T-helper 2 cell treated with Interferon-gamma antibody and Interleukin-4, amounts not matched to agents 5 μg/mL and 100 μg/mL, for 36 hours (primary cell): ENCODE measurements at regions not wholly inside any gene's neighbourhood (a gene's known extent, or its start where the extent isn't known, plus 50 kb on each side); places are given as distances from the start of the nearest gene placed in this dataset.

ENCODE experiments used
- DNase-seq: peaks from one replicate; pipeline ENCODE4 v3.0.0; 2021; ENCODE audit warnings: low spot score
- H3K27ac Mint-ChIP-seq: one replicate; pipeline ENCODE4 v1.8.0; 2021; ENCODE audit warnings: mild to moderate bottlenecking, mixed read lengths
- H3K27me3 Mint-ChIP-seq: one replicate; pipeline ENCODE4 v1.8.0; 2021; ENCODE audit warnings: low read depth, mixed read lengths
- H3K36me3 Mint-ChIP-seq: one replicate; pipeline ENCODE4 v1.8.0; 2021; ENCODE audit warnings: low read depth, mixed read lengths
- H3K4me1 Mint-ChIP-seq: one replicate; pipeline ENCODE4 v1.8.0; 2021; ENCODE audit warnings: low read depth, mixed read lengths
- H3K4me3 Mint-ChIP-seq: one replicate; pipeline ENCODE4 v1.8.0; 2022; ENCODE audit warnings: mild to moderate bottlenecking, moderate library complexity, mixed read lengths
- H3K9me3 Mint-ChIP-seq: one replicate; pipeline ENCODE4 v1.8.0; 2021; ENCODE audit warnings: mixed read lengths

DNA sequence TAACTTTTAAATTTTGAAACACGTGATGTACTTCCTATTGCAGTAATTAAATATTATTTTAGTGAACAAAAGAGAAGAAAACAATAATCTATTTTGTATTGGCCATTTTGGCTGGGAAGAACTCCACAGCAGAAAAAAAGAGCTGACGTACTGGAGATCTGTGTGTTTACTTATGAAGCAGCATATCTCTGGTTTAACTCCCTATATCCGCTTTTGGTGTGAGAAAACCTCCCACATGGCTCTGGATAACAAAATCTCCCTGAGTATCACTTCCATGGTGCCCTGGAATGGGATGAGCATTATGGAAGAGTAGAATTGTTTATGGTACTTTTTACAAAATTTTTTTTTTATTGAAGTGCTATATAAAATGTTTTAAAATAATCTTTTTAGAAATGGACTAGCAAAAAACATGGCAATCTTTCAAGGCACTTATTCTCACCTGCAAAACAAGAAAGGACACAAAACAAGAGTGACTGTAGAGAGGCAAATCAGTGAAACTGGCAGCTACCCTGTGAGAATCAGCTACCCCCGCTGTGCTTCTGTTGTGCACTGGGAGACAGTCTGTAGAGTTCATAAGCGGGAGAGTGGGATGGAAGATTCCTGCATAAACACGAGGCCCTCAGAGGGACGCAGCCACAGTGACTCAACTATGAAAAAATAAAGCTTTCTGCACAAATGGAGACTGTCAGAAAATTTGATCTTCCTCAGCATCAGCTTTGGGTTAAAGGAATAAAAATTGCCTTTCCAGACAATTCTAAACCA, 762.2 kb upstream of the HS6ST1 start:
- no peaks in the 10 kb centered on the region for H3K4me1 Mint-ChIP-seq
- no peaks in the 10 kb centered on the region for H3K9me3 Mint-ChIP-seq
- H3K27ac Mint-ChIP-seq: no peak overlapping the region
- no peak for DNase-seq
- H3K36me3 Mint-ChIP-seq: no peaks in the 10 kb centered on the region
- peaks cover 5% of the 10 kb centered on the region for H3K27me3 Mint-ChIP-seq
- H3K4me3 Mint-ChIP-seq: no peak overlapping the region

DNA sequence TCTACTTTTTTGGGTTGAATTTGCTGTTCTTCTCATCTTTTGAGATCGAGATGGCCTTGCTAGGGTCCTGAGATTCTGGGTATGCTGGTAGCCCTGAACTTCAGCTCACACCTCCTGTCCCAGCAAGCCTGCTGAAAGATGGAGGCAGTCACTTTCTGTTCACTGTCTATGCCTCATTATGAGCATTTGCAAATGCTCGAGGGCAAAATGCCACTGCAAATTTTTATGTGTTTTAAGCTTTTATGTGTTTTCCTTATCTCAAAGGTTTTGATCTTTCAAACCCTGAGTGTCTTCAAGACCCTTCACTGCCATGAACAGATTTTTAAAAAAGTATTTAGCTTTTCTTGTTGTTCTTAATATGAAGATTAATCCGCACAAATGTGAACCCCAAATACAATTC, 766.7 kb upstream of the HS6ST1 start:
- Mint-ChIP-seq H3K4me1 (no peaks in the 10 kb centered on the region), H3K27ac (no peak overlapping the region), H3K9me3 (no peaks in the 10 kb centered on the region), H3K27me3 (peaks cover 10% of the 10 kb centered on the region), H3K4me3 (no peak overlapping the region), H3K36me3 (no peaks in the 10 kb centered on the region)
- no peak for DNase-seq

DNA sequence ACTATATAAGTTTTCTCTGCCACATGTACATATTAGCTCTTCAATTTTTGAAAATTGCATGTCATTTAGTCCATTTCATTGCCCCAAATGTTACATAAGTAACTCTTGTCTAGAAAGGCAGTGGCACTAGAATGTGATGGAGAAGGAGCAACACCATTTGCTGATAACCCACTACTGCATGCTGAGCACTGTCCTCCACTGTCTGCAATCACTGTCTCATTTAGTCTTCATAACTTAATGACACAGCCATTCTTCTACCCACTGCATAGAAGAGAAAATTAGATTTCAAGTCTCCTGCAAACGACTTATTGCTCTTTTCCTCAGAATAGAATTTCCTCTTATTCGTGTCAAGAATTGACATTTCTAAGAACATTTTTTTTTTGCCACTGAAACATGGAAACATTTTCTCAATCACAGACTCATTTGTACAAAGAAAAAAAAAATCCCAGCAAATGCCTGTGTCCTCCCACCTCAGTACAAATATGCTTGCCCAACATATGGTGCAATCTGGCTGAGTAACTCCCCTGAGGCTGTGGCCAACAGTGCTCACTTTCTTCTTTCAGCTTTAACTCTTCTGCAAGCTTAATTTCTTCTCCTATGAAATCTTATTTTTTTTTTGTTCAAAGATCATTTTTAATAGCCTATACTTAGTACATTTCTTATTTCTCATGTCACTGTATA, 768.6 kb upstream of the HS6ST1 start:
- no peak for DNase-seq
- Mint-ChIP-seq H3K4me1 (no peaks in the 10 kb centered on the region), H3K27ac (no peak overlapping the region), H3K36me3 (no peaks in the 10 kb centered on the region), H3K4me3 (no peak overlapping the region), H3K27me3 (peaks cover 10% of the 10 kb centered on the region), H3K9me3 (no peaks in the 10 kb centered on the region)

DNA sequence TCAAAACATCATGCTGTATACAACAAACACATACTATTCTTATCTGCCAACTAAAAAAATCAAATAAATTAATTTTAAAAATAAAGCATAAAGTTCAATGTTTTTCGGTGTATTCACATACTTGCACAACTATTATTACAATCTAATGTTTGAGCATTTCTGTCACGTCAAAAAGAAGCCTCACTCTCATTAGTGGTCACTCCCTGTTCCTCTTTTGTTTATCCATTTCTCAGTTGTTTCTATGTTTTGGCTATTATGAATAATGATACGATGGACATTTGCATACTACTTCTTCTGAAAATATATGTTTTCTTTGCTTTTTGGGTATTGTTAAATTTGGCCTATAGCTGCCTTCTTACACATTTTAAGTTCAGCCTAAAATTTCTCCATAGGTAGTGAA, 773.0 kb upstream of the HS6ST1 start:
- no peaks in the 10 kb centered on the region for H3K4me1 Mint-ChIP-seq
- no peaks in the 10 kb centered on the region for H3K36me3 Mint-ChIP-seq
- no peaks in the 10 kb centered on the region for H3K9me3 Mint-ChIP-seq
- no peak for DNase-seq
- no peak overlapping the region for H3K4me3 Mint-ChIP-seq
- H3K27ac Mint-ChIP-seq: no peak overlapping the region
- peaks cover 6% of the 10 kb centered on the region for H3K27me3 Mint-ChIP-seq

DNA sequence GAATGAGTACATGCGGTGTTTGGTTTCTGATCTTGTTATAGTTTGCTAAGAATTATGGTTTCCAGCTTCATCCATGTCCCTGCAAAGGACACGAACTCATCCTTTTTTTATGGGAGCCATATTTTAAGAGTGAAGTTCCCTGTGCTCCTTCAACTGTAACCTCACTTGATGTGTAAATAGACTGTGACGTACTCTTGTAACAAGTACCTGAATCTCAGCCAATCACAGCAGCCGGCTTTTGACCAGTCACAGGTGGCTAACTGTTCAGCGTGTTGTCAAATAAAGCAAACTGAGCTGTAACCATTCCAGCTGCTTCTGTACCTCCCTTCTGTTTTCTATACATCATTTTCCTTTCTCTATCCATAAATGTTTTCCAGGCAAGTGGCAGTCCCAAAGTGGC, 774.3 kb upstream of the HS6ST1 start:
- Mint-ChIP-seq H3K4me3 (no peak overlapping the region), H3K9me3 (no peaks in the 10 kb centered on the region), H3K27me3 (no peaks in the 10 kb centered on the region), H3K27ac (no peak overlapping the region), H3K4me1 (no peaks in the 10 kb centered on the region), H3K36me3 (no peaks in the 10 kb centered on the region)
- no peak for DNase-seq

DNA sequence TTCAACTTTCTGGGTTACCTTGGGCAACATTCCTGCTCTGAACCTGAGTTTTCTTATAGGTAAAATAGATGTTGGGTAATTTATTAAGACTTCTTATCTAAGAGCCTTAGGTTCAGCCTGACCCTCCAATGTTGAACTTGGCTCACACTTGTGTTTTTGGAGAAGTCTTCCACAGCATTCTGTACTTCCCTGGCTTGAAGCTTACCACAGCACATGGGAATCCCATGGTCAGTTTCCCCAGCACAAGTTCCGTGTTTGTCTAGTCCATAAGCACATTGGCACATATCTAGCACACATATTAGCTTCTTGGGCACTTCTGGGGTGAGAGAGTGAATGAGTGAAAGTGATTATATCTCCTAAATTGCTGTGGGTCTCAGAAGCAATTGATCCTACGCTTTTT, 782.5 kb upstream of the HS6ST1 start:
- Mint-ChIP-seq H3K4me3 (no peak overlapping the region), H3K27ac (no peak overlapping the region), H3K4me1 (no peaks in the 10 kb centered on the region), H3K36me3 (no peaks in the 10 kb centered on the region), H3K27me3 (peaks cover 2% of the 10 kb centered on the region), H3K9me3 (no peaks in the 10 kb centered on the region)
- no peak for DNase-seq

DNA sequence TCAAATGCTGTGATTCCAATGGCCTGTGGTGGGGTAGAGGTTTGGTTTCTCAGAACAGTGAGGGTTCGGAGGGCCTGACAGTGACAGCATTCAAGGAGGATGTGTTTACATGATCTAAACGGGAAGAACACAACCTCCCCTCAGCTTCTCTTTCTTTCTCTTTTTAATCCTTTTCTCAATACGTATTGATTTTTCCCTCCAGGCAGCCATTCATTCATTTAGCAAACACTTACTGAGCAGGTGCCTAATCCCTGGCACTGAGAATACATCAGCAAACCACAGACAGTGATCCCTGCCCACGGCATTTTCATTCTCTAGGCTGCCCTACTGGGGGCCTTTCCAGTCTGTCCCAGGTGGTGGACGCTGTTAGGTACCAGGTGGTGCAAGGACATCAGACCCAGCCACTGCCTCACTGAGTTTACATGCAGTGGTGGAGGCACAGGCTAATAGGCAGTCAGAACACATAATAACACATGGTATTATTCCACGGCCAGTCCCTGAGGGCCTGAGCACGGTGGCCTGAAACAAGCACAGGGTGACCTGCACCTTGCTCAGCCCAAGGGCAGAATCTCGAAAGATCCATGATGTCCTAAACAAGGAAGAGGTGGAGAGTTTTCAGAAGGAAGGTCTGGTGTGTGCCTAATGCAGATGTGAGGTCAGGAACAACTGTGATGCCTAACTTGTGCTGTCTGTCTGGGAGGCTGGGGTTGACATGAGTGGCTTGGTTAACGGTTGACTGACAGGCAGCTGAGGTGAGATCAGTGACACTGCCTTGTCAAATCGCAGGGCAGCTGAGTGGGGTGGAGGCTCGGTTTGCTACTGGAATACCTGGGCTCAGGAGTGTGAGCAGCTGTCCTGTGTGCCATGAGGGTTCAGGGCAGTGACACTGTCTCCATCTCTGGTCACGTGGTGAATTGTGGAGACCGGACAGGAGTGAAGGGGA, 785.5 kb upstream of the HS6ST1 start:
- Mint-ChIP-seq H3K4me3 (no peak overlapping the region), H3K27me3 (peaks cover 2% of the 10 kb centered on the region), H3K4me1 (no peaks in the 10 kb centered on the region), H3K27ac (no peak overlapping the region), H3K9me3 (no peaks in the 10 kb centered on the region), H3K36me3 (no peaks in the 10 kb centered on the region)
- DNase-seq: no peak

DNA sequence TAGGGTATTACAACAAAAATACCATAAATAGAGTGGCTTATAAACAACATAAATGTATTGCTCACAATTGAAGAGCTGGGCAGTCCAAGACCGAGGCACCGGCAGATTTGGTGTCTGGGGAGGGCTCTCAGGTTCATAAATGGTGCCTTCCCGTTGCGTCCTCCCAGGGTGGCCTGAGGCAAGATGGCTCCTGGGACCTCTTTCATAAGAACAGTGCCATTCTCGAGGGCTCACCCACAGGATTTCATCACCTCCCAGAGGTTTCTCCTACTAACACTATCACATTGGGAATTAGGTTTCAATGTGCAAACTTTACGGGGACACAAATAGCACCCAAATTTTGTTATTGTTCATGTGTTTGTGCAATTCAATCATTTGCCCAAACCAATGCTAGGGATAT, 793.5 kb upstream of the HS6ST1 start:
- Mint-ChIP-seq H3K4me1 (no peaks in the 10 kb centered on the region), H3K9me3 (no peaks in the 10 kb centered on the region), H3K36me3 (no peaks in the 10 kb centered on the region), H3K27me3 (no peaks in the 10 kb centered on the region), H3K4me3 (no peak overlapping the region), H3K27ac (no peak overlapping the region)
- no peak for DNase-seq

DNA sequence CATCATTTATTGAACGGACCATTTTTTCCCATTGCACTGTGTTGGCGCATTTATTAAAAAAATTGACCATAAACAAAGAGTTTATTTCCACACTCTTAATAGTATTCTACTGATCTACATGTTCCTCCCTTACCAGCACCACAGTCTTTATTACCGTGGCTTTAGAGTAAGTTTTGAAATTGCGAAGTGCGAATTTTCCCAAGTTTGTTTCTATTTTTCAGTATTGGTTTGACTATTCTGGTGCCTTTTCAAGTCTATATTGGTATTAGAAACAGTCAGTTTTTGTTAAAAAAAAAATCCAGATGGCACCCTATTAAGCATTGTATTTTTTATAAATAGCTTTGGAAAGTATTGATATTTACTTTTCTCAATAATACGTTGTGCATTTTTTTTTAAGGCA, 795.1 kb upstream of the HS6ST1 start:
- Mint-ChIP-seq H3K9me3 (no peaks in the 10 kb centered on the region), H3K4me3 (no peak overlapping the region), H3K4me1 (no peaks in the 10 kb centered on the region), H3K36me3 (no peaks in the 10 kb centered on the region), H3K27me3 (no peaks in the 10 kb centered on the region), H3K27ac (no peak overlapping the region)
- no peak for DNase-seq

DNA sequence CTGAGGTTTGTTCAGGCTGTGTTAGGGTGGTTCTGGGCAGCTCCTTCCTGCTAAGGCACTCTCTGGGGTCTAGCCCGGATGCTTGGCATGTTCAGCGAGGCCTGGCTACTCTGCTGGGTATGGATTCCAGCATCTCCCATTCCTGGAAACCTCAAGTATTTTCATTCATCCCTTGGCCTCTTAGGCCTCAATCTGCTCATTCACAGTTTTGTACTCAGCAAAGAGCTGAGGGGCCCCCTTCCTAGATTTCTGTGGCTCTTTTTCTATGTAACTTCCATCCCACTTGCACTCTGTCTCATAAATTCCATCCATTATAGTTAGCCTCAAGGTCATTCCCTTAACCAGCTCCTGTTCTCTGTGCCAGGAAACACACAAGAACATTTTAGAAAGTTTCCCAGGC, 798.8 kb upstream of the HS6ST1 start:
- Mint-ChIP-seq H3K27me3 (no peaks in the 10 kb centered on the region), H3K4me1 (no peaks in the 10 kb centered on the region), H3K27ac (no peak overlapping the region), H3K36me3 (no peaks in the 10 kb centered on the region), H3K9me3 (no peaks in the 10 kb centered on the region), H3K4me3 (no peak overlapping the region)
- no peak for DNase-seq

DNA sequence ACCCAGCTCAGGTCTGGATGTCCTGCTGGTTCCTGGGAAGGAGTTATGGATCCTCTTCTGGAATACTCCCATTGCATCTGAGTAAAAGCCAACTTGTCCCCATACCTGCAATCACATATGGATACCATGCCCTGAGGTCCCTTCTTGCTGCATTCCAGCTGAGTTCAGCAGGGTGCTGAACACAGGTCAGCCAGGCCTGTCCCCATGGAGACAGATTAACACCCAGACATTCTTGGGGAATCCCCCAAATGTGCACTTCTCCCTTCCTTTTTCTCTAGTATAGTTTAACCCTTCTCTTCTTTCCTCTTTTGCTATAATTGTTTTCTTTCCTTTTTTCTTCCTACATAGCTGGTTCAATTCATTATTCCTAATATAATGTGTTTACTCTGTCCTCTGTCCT, 799.6 kb upstream of the HS6ST1 start:
- H3K27me3 Mint-ChIP-seq: no peaks in the 10 kb centered on the region
- H3K4me3 Mint-ChIP-seq: no peak overlapping the region
- no peaks in the 10 kb centered on the region for H3K4me1 Mint-ChIP-seq
- no peaks in the 10 kb centered on the region for H3K9me3 Mint-ChIP-seq
- no peaks in the 10 kb centered on the region for H3K36me3 Mint-ChIP-seq
- H3K27ac Mint-ChIP-seq: no peak overlapping the region
- no peak for DNase-seq

DNA sequence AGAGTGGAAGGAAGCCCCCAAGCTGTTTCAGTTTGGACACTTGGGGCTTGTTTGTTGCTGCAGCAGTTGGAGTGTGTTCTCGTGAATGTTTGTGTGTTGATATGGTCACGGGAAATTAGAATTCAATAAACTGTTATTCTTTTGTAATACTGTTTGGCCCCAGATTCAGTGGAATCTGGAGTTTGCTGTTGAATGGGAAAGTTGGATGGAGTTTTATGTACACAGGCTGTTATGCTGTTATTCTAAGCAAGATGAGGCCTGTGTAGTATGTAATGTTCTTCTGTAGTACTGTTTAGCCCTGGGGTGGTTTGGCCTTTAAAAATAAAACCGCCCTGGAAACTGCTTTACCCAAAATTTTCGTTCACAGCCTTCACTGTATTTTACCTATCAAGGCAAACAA, 810.4 kb upstream of the HS6ST1 start:
- H3K27ac Mint-ChIP-seq: no peak overlapping the region
- H3K36me3 Mint-ChIP-seq: no peaks in the 10 kb centered on the region
- no peaks in the 10 kb centered on the region for H3K27me3 Mint-ChIP-seq
- no peaks in the 10 kb centered on the region for H3K9me3 Mint-ChIP-seq
- no peak for DNase-seq
- no peak overlapping the region for H3K4me3 Mint-ChIP-seq
- H3K4me1 Mint-ChIP-seq: peaks cover 1% of the 10 kb centered on the region

DNA sequence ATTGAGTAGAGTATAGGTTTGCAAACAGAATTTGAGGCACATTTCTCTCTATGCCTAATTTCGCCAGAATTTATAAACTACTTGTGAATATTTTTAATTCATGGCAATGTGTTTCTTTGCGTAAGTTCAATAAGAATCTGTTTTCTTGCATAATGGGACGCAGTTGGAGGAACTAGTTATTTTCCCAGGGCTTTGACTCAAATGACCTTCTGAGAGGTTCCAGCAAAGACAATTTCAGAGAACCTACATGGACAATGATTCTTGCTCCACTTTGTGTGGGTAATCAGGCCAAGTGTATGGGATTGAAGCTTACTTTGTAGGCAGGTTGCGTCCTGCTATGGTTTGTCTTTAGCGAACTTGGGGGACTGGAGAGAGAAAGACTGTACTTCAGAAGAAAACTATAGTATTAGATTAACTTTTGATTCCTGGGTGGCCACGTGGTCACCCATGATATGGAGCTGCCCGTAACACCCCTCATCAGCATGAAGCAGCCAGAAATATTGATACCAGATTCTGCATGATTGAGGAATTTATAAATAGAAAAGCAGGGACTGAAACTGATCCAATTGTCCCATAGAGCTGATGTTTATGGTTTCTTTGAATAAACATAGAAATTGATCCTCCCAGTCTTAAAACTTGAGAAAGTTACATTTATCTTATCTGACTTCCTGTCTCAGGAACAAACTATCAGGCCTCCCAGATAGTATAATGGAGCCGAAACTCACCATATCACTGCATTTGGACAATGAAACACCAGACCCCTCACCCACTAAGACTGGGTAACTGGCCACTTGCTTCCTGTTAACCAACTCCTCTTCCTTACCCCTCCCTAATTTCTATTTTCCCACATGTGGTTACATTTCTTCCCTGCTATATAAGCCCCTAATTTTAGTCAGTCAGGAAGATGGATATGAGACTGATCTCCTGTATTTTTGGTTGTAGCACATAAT, 815.3 kb upstream of the HS6ST1 start:
- Mint-ChIP-seq H3K27ac (no peak overlapping the region), H3K4me1 (no peaks in the 10 kb centered on the region), H3K27me3 (no peaks in the 10 kb centered on the region), H3K4me3 (no peak overlapping the region), H3K9me3 (no peaks in the 10 kb centered on the region), H3K36me3 (no peaks in the 10 kb centered on the region)
- no peak for DNase-seq
